ENCODE measurements at regions not wholly inside any gene's neighbourhood (a gene's known extent, or its start where the extent isn't known, plus 50 kb on each side); places are given as distances from the start of the nearest gene placed in this dataset.

DNA sequence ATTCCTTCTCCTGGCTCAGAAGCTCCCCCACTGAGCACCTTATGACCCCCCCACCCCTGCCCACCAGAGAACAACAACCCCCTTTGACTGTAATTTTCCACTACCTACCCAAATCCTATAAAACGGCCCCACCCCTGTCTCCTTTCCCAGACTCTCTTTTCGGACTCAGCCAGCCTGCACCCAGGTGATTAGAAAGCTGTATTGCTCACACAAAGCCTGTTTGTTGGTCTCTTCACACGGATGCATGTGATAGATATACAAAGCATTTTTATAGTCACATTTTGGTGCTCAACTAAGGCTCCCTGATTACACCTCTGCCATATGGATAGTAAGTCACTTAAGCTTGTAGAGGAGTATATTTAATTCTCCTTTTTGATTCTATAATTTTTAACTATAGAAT is 985.8 kb downstream of the REEP3 start:
- no peak for DNase-seq (ENCODE audit: low spot score)

DNA sequence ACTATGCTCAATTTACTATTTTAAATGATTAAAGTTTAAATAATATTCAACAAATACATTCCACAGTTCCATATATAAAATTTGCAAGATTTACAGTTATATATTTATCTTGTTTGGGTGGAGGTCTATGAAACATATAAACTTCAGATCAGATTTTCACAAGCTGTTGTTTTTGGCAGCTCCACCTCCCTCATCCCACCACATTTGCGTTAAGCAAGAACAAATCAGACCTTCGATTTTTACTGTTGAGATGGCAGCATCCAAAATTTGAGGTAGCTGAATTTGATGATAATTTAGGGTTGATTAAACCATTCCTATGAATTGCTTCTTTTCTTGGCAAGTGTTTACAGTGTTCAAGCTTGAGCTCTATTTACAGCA is 986.4 kb downstream of the REEP3 start:
- no peak for DNase-seq (ENCODE audit: low spot score)

GRCh38 chr10:64508029-64508661 is 986.9 kb downstream of the REEP3 start:
- no peak for DNase-seq (ENCODE audit: low spot score)

DNA sequence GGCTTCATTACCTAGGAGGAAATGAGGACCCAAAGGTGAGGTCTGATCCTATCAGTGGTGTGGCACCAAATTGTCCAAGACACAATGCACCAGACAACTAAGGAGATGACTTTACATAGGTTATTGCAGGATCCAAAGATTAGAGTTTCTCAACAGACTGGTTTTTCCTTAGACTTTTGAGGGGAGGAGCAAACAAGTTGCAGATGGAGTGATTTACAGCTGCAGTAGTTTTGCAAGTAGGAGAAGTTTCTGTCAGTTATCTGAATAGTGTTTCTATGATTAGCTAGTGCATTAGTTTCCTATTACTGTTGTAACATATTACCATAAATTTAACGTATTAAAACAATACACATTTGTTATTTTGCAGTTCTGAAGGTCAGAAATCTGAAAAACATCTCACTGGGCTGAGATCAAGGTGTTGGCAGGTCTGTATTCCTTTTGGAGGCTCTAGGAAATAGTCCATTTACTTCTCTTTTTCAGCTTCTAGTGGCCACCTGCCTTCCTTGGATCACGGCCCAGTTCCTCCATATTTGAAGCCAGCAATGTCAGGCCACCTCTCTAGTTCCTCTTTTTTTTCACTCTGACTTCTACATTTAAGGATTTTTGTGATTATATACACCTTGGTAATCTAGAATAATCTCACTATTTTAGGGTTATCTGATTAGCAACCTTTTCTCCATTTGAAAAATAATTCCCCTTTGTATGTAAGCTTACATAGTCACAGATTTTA is 994.9 kb downstream of the REEP3 start:
- no peak for DNase-seq (ENCODE audit: low spot score)

DNA sequence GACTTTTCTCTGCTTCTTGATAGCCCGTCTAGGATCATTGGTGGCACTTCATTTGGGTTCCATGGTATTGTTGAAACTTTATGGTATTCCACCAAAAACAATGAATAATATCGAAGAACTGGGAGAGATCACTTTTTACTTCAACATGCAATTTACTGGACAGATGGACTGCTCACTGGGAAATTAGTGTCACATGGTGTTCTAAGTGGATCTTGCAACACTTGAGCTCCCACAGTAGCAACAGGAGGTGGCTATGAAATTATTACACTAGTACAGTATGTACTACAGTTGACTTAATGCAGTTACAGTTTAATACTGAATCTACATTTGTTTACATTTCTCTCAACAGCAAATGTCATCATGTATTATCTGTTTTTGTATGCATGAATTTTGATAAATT is 997.3 kb downstream of the REEP3 start:
- no peak for DNase-seq (ENCODE audit: low spot score)

DNA sequence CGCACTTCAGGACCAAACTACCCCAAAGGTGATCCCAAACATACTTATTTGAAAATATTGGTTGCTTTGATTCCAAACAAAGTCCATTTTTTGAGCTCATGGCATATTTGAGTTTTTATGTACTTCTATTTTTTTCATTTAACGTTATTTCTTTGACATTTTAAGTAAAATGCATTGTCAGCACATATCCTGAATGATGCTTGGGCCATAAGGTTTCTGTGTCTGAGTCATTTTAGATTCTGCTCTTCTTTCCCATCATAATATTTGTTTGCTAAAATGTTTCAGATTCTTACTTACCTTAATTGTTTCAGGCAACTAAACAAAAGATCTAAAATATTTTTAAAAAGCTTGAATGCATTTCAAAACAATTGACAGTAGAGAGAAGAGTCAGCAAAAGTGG is 998.2 kb downstream of the REEP3 start:
- DNase-seq (ENCODE audit: low spot score) = no peak

DNA sequence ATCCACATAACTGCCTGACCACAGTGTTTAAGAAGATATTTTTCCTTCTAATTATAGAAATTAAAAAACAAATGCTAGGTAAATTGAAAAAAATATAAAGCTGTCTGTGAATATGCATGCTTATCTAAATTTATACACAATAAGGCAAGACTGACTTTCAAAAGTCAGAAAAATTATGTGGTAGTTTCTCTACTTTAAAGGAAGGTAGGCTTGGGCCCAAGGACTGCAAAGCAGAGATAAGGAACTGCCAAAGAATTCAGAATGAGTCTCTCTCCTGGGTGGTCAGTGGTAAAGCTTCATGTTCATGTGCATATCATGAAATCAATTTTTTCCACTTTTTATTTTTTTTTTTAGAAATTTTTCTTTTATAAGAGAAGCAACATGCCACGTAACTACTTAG is 998.6 kb downstream of the REEP3 start:
- no peak for DNase-seq (ENCODE audit: low spot score)

DNA sequence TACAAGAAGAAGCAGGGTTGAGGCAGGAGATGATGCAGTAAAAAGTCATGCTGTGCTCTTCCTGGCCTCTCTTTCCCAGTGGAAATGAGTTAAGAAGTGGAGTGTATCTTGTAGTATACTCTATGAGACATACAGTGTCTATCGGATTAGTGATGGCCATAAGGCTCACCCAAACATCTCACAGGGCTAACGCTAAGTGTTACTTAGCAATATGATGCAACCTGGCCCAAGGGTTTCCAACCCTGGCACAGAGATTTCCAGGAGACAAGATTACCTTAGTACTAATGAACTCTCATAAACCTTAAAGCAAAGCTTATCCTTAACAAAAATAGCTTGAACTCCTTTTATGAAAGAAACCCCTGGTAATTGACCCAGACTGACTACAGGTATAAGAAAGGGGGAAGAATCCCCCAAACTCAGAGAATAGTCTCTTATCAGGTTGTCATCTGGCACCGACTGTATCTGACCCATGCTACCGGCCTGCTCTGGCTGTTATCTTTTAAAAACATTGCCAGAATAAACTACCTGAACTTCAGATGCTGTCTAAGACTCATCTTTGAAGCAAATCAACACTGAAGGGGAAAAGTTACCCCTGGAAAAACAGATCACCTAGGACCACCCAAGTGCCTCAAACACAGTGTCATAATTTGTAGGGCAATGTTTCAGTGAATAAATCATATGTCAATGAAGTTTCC is 1002.0 kb downstream of the REEP3 start:
- no peak for DNase-seq (ENCODE audit: low spot score)

GRCh38 chr10:64528294-64529002 is 1007.2 kb downstream of the REEP3 start:
- no peak for DNase-seq (ENCODE audit: low spot score)

DNA sequence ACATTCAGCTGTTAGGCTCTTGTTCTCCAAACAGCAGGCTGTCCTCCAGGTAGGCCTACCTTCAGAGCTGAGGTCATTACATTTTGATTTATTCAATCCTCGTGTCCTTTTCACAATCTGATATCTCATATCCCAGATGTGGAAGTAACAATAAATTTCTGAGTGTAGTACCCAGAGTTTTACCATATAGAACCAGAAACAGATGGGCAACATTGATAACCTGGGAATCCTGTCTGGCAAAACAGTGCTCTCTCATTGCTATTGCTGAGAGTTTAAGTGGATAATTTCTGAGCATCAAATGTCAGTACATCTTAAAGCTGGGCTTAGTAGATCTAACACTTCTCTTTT is 1007.8 kb downstream of the REEP3 start:
- no peak for DNase-seq (ENCODE audit: low spot score)

DNA sequence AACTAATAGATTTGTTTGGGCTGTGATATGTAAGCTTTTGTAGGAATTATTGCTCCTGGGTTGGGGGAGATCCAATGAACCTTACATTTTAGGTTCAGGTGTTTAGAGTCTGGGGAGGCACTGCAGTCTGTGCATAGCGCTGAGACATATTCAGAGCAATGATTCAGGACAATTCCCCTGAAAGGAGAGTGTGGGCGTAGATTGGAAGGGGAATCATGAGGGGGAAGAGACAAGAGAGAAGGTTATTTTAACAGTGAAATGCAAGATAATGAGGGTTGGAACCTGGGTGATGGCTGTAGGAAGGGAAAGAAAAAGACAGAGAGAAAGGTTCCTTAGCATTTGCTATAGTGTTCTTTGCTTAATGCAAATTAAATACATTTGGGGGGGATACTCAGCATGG is 1013.4 kb downstream of the REEP3 start:
- DNase-seq (ENCODE audit: low spot score) = no peak

- DNase-seq (ENCODE audit: low spot score) = no peak
Measured at GRCh38 chr10:64535131-64535867, 1014.1 kb downstream of the REEP3 start.

- DNase-seq (ENCODE audit: low spot score) = no peak
Measured at GRCh38 chr10:64537112-64537511, 1015.9 kb downstream of the REEP3 start.

- DNase-seq (ENCODE audit: low spot score) = no peak
Measured at GRCh38 chr10:64537928-64538327, 1016.7 kb downstream of the REEP3 start.

- DNase-seq (ENCODE audit: low spot score) = no peak
Measured at GRCh38 chr10:64546073-64546472, 1024.9 kb downstream of the REEP3 start.

DNA sequence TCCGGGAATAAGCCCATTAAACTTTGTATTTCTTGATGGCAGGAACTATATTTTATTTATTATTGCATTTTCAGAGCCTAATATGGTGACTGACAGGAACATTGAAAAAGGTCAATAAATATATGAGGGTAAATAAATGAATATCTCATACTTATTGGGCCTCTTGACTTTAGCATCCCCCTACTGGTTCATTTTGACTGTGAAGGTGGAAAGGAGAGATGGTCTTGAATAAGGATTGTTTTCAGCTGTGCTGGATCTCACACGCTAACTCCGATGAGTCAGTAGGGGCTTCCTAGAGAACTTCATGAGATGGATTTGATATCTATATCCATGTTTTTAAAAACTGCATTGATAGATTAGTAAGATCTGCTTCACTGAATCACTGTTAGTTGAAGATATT is 1026.0 kb downstream of the REEP3 start:
- DNase-seq (ENCODE audit: low spot score) = no peak

- no peak for DNase-seq (ENCODE audit: low spot score)
Measured at GRCh38 chr10:64555666-64556065, 1034.5 kb downstream of the REEP3 start.

- no peak for DNase-seq (ENCODE audit: low spot score)
Measured at GRCh38 chr10:64558094-64558835, 1037.1 kb downstream of the REEP3 start.

DNA sequence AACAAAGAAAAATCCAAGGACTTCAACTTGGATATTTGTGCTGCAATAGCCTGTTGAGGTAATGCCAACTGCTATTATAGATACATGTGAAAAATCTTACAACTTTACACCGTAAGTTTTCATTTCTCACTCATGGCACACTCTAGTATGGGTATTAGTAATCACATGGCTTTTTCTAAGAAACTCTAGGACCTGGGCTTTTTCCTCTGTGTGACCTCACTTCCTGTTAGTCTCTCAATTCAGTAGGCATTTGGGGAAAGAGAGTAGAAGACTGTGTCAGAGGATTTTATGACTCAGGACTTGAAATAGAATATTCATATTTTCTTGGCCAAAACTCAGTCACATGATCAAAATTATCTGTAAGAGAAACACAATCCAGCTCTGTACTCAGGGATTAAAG is 1049.9 kb downstream of the REEP3 start:
- DNase-seq (ENCODE audit: low spot score) = no peak

- no peak for DNase-seq (ENCODE audit: low spot score)
Measured at GRCh38 chr10:64573623-64574325, 1052.6 kb downstream of the REEP3 start.

DNA sequence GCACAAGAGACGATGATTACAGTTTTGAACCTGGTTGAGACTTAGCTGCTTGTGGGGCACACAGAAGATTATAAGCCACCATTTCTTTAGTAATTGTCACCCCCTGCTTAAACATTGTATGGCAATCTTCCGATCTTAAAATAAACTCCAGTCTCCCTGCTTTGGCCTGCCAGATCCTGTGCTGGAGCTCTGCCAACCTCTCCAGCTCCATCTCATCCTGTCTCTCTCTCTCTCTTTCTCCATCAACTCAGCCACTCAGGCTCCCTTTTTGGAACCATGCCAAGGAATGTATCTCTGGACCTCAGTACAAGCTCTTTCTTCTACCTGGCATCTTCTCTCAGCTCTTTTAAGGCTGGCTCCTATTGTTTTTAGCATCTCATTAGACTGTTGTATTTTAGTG is 1053.2 kb downstream of the REEP3 start:
- peak; percentile 50 for DNase-seq (ENCODE audit: low spot score)
